AG04450 (cell line): ENCODE measurements at regions not wholly inside any gene's neighbourhood (a gene's known extent, or its start where the extent isn't known, plus 50 kb on each side); places are given as distances from the start of the nearest gene placed in this dataset.
"Not testable (repeated sequence)": the region's sequence is repeated elsewhere in the genome, so short reads cannot be mapped to it uniquely, and the experiment has no call there.

Source experiments
- CTCF ChIA-PET: fragments of 300-600, 350-600 bp; formaldehyde crosslinking; extraction: SDS; loops from one replicate; lab custom pipeline; 2022; ENCODE audit warnings: antibody characterized with exemption, inconsistent platforms; lab: Charles Lee
- POLR2A ChIA-PET: fragments of 350-600 bp; formaldehyde crosslinking; extraction: SDS; loops from one replicate; lab custom pipeline; 2021; ENCODE audit warnings: antibody characterized with exemption, inconsistent platforms; lab: Yijun Ruan, JAX
- DNase-seq: peaks from one replicate; pipeline ENCODE4 v3.0.0-alpha.2; 2011; ENCODE audit warnings: low read depth, low spot score
- H3K27ac ChIP-seq: one replicate; pipeline ENCODE4 v1.5.1; 2012; ENCODE audit warnings: low read depth, low read length, control low read depth
- H3K27me3 ChIP-seq: one replicate; pipeline ENCODE4 v1.6.0; 2012; ENCODE audit warnings: low read length; ENCODE audit not compliant: control insufficient read depth, insufficient read depth
- H3K4me3 ChIP-seq: 2 replicates; pipeline ENCODE4 v1.5.1; 2011; ENCODE audit warnings: mild to moderate bottlenecking, low read depth, low read length, control low read depth
- H3K9me3 ChIP-seq: 2 replicates; pipeline ENCODE4 v1.5.1; 2012; ENCODE audit warnings: low read length; ENCODE audit not compliant: control insufficient read depth, insufficient read depth
- CTCF ChIP-seq: IDR thresholded peaks from 2 replicates; pipeline ENCODE4 v1.5.1; 2011; ENCODE audit warnings: low read depth, low read length, control low read depth, inconsistent platforms

DNA sequence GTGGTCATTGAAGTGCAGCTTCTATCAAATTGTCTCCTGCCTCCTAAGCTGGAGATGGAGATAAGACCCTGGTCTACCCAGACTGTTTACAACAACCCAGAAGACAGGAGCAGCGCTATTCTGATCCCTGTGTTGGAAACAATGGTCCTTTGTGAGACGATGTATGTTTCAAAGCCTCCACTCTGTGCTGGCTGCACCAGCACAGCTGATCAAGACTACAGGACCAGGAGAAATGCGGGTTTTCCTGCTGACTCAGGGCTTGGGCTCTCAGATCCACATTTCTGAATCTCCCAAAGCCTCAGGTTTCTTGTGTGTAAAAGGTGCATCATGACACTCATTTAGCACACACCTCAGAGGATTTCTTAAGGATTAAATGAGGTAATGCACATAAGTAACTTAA is 92.0 kb downstream of the POU3F3 start:
- ChIA-PET POLR2A (no interaction called here), CTCF (no interaction called here)
- TF ChIP-seq CTCF: no peak
- H3K27ac ChIP-seq: no peak overlapping the region
- no peaks in the 10 kb centered on the region for H3K9me3 ChIP-seq
- no peak overlapping the region for H3K4me3 ChIP-seq
- DNase-seq: no peak
- peaks cover 2% of the 10 kb centered on the region for H3K27me3 ChIP-seq

DNA sequence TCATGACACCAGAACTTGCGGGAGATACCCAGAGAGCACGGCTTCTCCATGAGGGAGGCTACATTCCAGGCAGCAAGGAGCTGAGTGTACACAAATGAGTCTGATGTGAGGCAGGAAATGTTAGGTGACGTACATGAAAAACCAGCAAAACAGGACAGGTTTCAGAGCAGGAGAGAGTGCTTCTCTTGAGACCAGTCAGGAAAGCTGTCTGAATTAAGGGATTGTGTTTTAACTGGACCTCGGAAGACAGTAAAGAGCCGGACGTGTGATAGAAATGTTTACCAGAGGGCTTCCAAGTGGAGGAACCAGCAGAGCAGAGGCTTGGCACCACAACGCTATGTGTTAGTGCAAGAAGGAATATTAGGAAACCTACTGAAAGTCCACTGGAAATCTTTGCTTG is 90.4 kb upstream of the MRPS9 start:
- H3K27me3 ChIP-seq, H3K27ac ChIP-seq, DNase-seq, POLR2A ChIA-PET, H3K9me3 ChIP-seq, H3K4me3 ChIP-seq: not testable (repeated sequence)
- CTCF ChIA-PET: interaction anchor here (0.7 kb wide), 1 partner anchor 1939 kb away, joined by 4 read pairs; the partner anchor contains the start of gene ST6GAL2

DNA sequence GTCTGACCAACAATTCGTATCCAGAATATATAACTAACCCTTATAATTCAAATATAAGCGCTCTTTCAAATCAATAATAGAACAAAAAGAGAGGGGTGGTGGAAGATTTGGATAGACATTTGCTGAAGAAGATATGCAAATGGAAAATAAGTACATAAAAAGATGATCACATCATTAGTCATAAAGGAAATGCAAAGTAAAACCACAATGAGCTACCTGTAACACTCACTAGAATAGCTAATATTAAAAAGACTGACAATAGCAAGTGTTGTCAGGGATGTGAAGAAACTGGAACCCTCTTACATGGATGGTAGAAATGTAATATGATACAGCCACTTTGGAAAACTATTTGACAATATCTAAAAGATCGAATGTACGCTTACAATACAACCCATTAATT is 84.9 kb upstream of the MRPS9 start:
- H3K4me3 ChIP-seq: no peak overlapping the region
- POLR2A ChIA-PET: no interaction called here
- TF ChIP-seq CTCF: no peak
- H3K27me3 ChIP-seq: no peaks in the 10 kb centered on the region
- CTCF ChIA-PET: no interaction called here
- no peak for DNase-seq
- no peaks in the 10 kb centered on the region for H3K9me3 ChIP-seq
- no peak overlapping the region for H3K27ac ChIP-seq

GRCh38 chr2:104965900-104966299 is 72.0 kb upstream of the MRPS9 start:
- H3K4me3 ChIP-seq: no peak overlapping the region
- no peak overlapping the region for H3K27ac ChIP-seq
- ChIA-PET CTCF (no interaction called here), POLR2A (no interaction called here)
- no peaks in the 10 kb centered on the region for H3K9me3 ChIP-seq
- DNase-seq: no peak
- no peaks in the 10 kb centered on the region for H3K27me3 ChIP-seq
- no peak for TF ChIP-seq CTCF

DNA sequence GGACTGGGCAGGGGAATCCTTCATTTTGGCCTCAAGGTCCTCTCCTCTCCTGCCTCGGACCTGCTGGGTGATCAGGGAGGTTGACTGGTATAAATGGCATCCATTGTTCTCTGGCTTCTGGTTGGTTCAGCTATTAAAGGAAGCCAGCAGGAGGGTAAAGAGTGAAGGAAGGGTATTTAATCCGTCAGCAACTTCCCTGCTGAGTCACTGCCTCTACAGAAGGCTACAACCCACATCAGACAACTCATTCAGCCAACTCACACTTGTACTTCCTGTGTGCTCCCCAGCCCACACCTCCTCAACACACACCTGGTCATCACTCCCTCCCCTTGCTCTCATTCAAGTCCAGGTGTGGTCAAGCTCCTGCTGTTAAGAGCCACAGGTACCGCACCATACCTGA is 68.3 kb upstream of the MRPS9 start:
- H3K27me3 ChIP-seq: no peaks in the 10 kb centered on the region
- DNase-seq: no peak
- ChIA-PET CTCF (no interaction called here), POLR2A (no interaction called here)
- H3K4me3 ChIP-seq: no peak overlapping the region
- TF ChIP-seq CTCF: no peak
- no peaks in the 10 kb centered on the region for H3K9me3 ChIP-seq
- no peak overlapping the region for H3K27ac ChIP-seq

- H3K27me3 ChIP-seq: no peaks in the 10 kb centered on the region
- H3K9me3 ChIP-seq: no peaks in the 10 kb centered on the region
- no peak for DNase-seq
- no peak overlapping the region for H3K27ac ChIP-seq
- POLR2A ChIA-PET: no interaction called here
- no peak overlapping the region for H3K4me3 ChIP-seq
- CTCF ChIA-PET: no interaction called here
- no peak for TF ChIP-seq CTCF
These were observed 62.5 kb upstream of the MRPS9 start for GRCh38 chr2:104975371-104975770.
